DOHH2 (cell line): ENCODE measurements at regions not wholly inside any gene's neighbourhood (a gene's known extent, or its start where the extent isn't known, plus 50 kb on each side); places are given as distances from the start of the nearest gene placed in this dataset.

Source experiments
- EZH2phosphoT487 ChIP-seq: fragments of 200-600 bp; sonication (generic); IDR thresholded peaks from 2 replicates; pipeline ENCODE4 v1.6.1; 2017; ENCODE audit warnings: borderline replicate concordance, mild to moderate bottlenecking, antibody characterized with exemption, low read length, moderate library complexity, mixed read lengths
- TF ChIP-seq, protein P1 (sequence below): fragments of 200-600 bp; sonication (generic); IDR thresholded peaks from one replicate; pipeline ENCODE4 v1.5.1; 2014; ENCODE audit warnings: antibody characterized with exemption, mild to moderate bottlenecking, low read depth, low read length; ENCODE audit not compliant: poor library complexity, severe bottlenecking

DNA sequence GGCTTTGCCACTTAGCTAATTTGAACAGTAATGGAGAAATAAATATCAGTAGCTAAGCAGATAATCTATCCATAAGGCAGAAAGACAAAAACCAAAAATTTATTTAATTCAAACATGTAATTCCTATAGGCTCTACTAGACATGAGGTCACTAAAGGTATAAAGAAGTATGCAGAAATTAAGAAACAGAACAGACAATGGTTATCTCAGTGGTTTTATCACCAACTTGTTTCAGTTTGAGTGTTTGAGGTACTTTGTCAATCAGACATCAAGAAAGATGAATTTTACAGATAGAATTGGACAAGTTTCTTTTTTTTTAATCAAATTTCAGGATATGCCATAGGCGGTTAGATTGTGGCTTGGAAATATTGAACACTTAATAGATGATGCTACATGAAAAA is 67.4 kb upstream of the ZEB2 start:
- TF ChIP-seq, protein P1, sequence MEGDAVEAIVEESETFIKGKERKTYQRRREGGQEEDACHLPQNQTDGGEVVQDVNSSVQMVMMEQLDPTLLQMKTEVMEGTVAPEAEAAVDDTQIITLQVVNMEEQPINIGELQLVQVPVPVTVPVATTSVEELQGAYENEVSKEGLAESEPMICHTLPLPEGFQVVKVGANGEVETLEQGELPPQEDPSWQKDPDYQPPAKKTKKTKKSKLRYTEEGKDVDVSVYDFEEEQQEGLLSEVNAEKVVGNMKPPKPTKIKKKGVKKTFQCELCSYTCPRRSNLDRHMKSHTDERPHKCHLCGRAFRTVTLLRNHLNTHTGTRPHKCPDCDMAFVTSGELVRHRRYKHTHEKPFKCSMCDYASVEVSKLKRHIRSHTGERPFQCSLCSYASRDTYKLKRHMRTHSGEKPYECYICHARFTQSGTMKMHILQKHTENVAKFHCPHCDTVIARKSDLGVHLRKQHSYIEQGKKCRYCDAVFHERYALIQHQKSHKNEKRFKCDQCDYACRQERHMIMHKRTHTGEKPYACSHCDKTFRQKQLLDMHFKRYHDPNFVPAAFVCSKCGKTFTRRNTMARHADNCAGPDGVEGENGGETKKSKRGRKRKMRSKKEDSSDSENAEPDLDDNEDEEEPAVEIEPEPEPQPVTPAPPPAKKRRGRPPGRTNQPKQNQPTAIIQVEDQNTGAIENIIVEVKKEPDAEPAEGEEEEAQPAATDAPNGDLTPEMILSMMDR = no peak
- TF ChIP-seq EZH2phosphoT487 = no peak
